Activated T-helper 17 cell treated with anti-CD3 and anti-CD28 coated beads, Interleukin-2, amount 50 U/mL, for 72 hours (primary cell): ENCODE measurements at regions not wholly inside any gene's neighbourhood (a gene's known extent, or its start where the extent isn't known, plus 50 kb on each side); places are given as distances from the start of the nearest gene placed in this dataset.
A peak's percentile ranks its signal among the peaks of the same experiment; 100 is the strongest.
"Not testable (repeated sequence)": the region's sequence is repeated elsewhere in the genome, so short reads cannot be mapped to it uniquely, and the experiment has no call there.

Experiments
- ATAC-seq: fragments of 150-1000 bp; cut with Tn5 transposase; replicated peaks from 2 replicates; pipeline ENCODE4 v1.10.0; 2021; ENCODE audit warnings: mild to moderate bottlenecking, moderate library complexity
- H3K27ac Mint-ChIP-seq: one replicate; pipeline ENCODE4 v1.8.0; 2022; ENCODE audit warnings: mixed read lengths
- H3K27me3 Mint-ChIP-seq: one replicate; pipeline ENCODE4 v1.8.0; 2022; ENCODE audit warnings: mixed read lengths
- H3K36me3 Mint-ChIP-seq: one replicate; pipeline ENCODE4 v1.8.0; 2022; ENCODE audit warnings: low read depth, mild to moderate bottlenecking, mixed read lengths
- H3K4me1 Mint-ChIP-seq: one replicate; pipeline ENCODE4 v1.8.0; 2022; ENCODE audit warnings: mixed read lengths
- H3K4me3 Mint-ChIP-seq: one replicate; pipeline ENCODE4 v1.8.0; 2022; ENCODE audit warnings: mild to moderate bottlenecking, mixed read lengths
- H3K9me3 Mint-ChIP-seq: one replicate; pipeline ENCODE4 v1.8.0; 2022; ENCODE audit warnings: mixed read lengths

GRCh38 chr6:26185802-26186201 is 98.6 kb downstream of the HFE start:
- peaks cover 33% of the 10 kb centered on the region for H3K4me1 Mint-ChIP-seq
- H3K4me3 Mint-ChIP-seq = no peak overlapping the region
- H3K27ac Mint-ChIP-seq = no peak overlapping the region
- no peaks in the 10 kb centered on the region for H3K9me3 Mint-ChIP-seq
- H3K27me3 Mint-ChIP-seq = no peaks in the 10 kb centered on the region
- ATAC-seq = no peak
- H3K36me3 Mint-ChIP-seq = peaks cover 16% of the 10 kb centered on the region

GRCh38 chr6:26186652-26187051 is 99.4 kb downstream of the HFE start:
- no peak for ATAC-seq
- peaks cover 27% of the 10 kb centered on the region for H3K4me1 Mint-ChIP-seq
- no peaks in the 10 kb centered on the region for H3K9me3 Mint-ChIP-seq
- H3K36me3 Mint-ChIP-seq = peaks cover 16% of the 10 kb centered on the region
- H3K27me3 Mint-ChIP-seq = no peaks in the 10 kb centered on the region
- H3K4me3 Mint-ChIP-seq = peak overlapping the region; percentile 92
- peak overlapping the region; percentile 24 for H3K27ac Mint-ChIP-seq

- peaks cover 27% of the 10 kb centered on the region for H3K4me1 Mint-ChIP-seq
- H3K27ac Mint-ChIP-seq = peak overlapping the region; percentile 24
- no peaks in the 10 kb centered on the region for H3K9me3 Mint-ChIP-seq
- H3K4me3 Mint-ChIP-seq = peak overlapping the region; percentile 92
- no peaks in the 10 kb centered on the region for H3K27me3 Mint-ChIP-seq
- peaks cover 16% of the 10 kb centered on the region for H3K36me3 Mint-ChIP-seq
- ATAC-seq = no peak
Observed at GRCh38 chr6:26187292-26187691, 100.1 kb downstream of the HFE start.

GRCh38 chr6:26187981-26188635 is 100.9 kb downstream of the HFE start:
- no peaks in the 10 kb centered on the region for H3K9me3 Mint-ChIP-seq
- peak overlapping the region; percentile 92 for H3K27ac Mint-ChIP-seq
- H3K4me3 Mint-ChIP-seq = peak overlapping the region; percentile 92
- no peaks in the 10 kb centered on the region for H3K27me3 Mint-ChIP-seq
- peak; percentile 28 for ATAC-seq
- H3K4me1 Mint-ChIP-seq = peaks cover 27% of the 10 kb centered on the region
- H3K36me3 Mint-ChIP-seq = peaks cover 16% of the 10 kb centered on the region

- H3K36me3 Mint-ChIP-seq = peaks cover 27% of the 10 kb centered on the region
- not testable (repeated sequence) for H3K9me3 Mint-ChIP-seq, H3K27me3 Mint-ChIP-seq, H3K27ac Mint-ChIP-seq, H3K4me3 Mint-ChIP-seq, ATAC-seq
- peaks cover 23% of the 10 kb centered on the region for H3K4me1 Mint-ChIP-seq
Observed at GRCh38 chr6:26191512-26191911, 104.3 kb downstream of the HFE start.

- H3K4me3 Mint-ChIP-seq = peak overlapping the region; percentile 99
- H3K9me3 Mint-ChIP-seq = no peaks in the 10 kb centered on the region
- peaks cover 41% of the 10 kb centered on the region for H3K36me3 Mint-ChIP-seq
- H3K4me1 Mint-ChIP-seq = peaks cover 14% of the 10 kb centered on the region
- ATAC-seq = no peak
- H3K27ac Mint-ChIP-seq = no peak overlapping the region
- no peaks in the 10 kb centered on the region for H3K27me3 Mint-ChIP-seq
Observed at GRCh38 chr6:26193467-26194328, 106.5 kb downstream of the HFE start.

- peak overlapping the region; percentile 99 for H3K4me3 Mint-ChIP-seq
- no peaks in the 10 kb centered on the region for H3K27me3 Mint-ChIP-seq
- H3K36me3 Mint-ChIP-seq = peaks cover 42% of the 10 kb centered on the region
- peak overlapping the region; percentile 99 for H3K27ac Mint-ChIP-seq
- no peaks in the 10 kb centered on the region for H3K9me3 Mint-ChIP-seq
- ATAC-seq = no peak
- H3K4me1 Mint-ChIP-seq = peaks cover 13% of the 10 kb centered on the region
Observed at GRCh38 chr6:26194329-26194701, 107.1 kb downstream of the HFE start.

GRCh38 chr6:26194816-26195375 is 107.7 kb downstream of the HFE start:
- Mint-ChIP-seq H3K27ac (peak overlapping the region; percentile 99), H3K36me3 (peaks cover 46% of the 10 kb centered on the region), H3K4me3 (peak overlapping the region; percentile 99), H3K9me3 (no peaks in the 10 kb centered on the region), H3K4me1 (peaks cover 19% of the 10 kb centered on the region), H3K27me3 (no peaks in the 10 kb centered on the region)
- no peak for ATAC-seq

GRCh38 chr6:26195376-26195923 is 108.2 kb downstream of the HFE start:
- Mint-ChIP-seq H3K4me1 (peaks cover 22% of the 10 kb centered on the region), H3K4me3 (peak overlapping the region; percentile 99), H3K36me3 (peaks cover 46% of the 10 kb centered on the region), H3K27me3 (no peaks in the 10 kb centered on the region), H3K27ac (peak overlapping the region; percentile 99), H3K9me3 (no peaks in the 10 kb centered on the region)
- ATAC-seq = peak; percentile 59

- H3K4me3 Mint-ChIP-seq = peak overlapping the region; percentile 99
- no peaks in the 10 kb centered on the region for H3K27me3 Mint-ChIP-seq
- peak overlapping the region; percentile 99 for H3K27ac Mint-ChIP-seq
- no peak for ATAC-seq
- H3K4me1 Mint-ChIP-seq = peaks cover 24% of the 10 kb centered on the region
- H3K36me3 Mint-ChIP-seq = peaks cover 46% of the 10 kb centered on the region
- no peaks in the 10 kb centered on the region for H3K9me3 Mint-ChIP-seq
Observed at GRCh38 chr6:26195924-26196845, 109.0 kb downstream of the HFE start.

GRCh38 chr6:26196846-26197635 is 109.8 kb downstream of the HFE start:
- peak overlapping the region; percentile 99 for H3K27ac Mint-ChIP-seq
- H3K36me3 Mint-ChIP-seq = peaks cover 46% of the 10 kb centered on the region
- no peaks in the 10 kb centered on the region for H3K27me3 Mint-ChIP-seq
- peak; percentile 58 for ATAC-seq
- peaks cover 26% of the 10 kb centered on the region for H3K4me1 Mint-ChIP-seq
- H3K4me3 Mint-ChIP-seq = peak overlapping the region; percentile 99
- H3K9me3 Mint-ChIP-seq = no peaks in the 10 kb centered on the region

GRCh38 chr6:26197636-26197932 is 110.4 kb downstream of the HFE start:
- no peaks in the 10 kb centered on the region for H3K27me3 Mint-ChIP-seq
- H3K9me3 Mint-ChIP-seq = no peaks in the 10 kb centered on the region
- H3K27ac Mint-ChIP-seq = peak overlapping the region; percentile 99
- no peak for ATAC-seq
- H3K4me3 Mint-ChIP-seq = peak overlapping the region; percentile 99
- H3K4me1 Mint-ChIP-seq = peaks cover 26% of the 10 kb centered on the region
- H3K36me3 Mint-ChIP-seq = peaks cover 46% of the 10 kb centered on the region

- Mint-ChIP-seq H3K27ac (peak overlapping the region; percentile 99), H3K36me3 (peaks cover 46% of the 10 kb centered on the region), H3K27me3 (no peaks in the 10 kb centered on the region), H3K4me3 (peak overlapping the region; percentile 99), H3K4me1 (peaks cover 26% of the 10 kb centered on the region), H3K9me3 (no peaks in the 10 kb centered on the region)
- no peak for ATAC-seq
Observed at GRCh38 chr6:26197933-26198721, 110.9 kb downstream of the HFE start.
